ENCODE measurements at regions not wholly inside any gene's neighbourhood (a gene's known extent, or its start where the extent isn't known, plus 50 kb on each side); places are given as distances from the start of the nearest gene placed in this dataset.

DNA sequence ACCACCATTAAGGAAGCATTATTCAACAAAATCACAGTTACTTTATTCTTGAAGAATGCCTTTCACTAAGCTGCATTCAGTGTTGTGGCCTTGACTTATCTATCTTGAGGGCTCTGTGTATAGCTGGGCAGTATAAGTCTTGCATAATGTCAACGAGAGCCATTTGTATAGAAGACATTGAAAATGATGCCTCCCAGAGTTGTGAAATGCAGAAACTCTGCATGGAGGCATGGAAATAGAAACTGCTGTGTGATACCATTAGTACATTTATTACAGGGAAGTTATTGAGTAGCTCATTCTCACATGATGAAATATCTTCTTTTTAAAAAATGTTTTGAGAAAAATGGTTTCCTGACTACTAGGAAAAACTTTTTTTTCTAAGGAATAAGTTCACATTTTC lies 111.4 kb upstream of the SNX7 start:
- Histone ChIP-seq H3K4me3 (replicated peaks; ENCODE audit: insufficient read depth, low read length) (no peak overlapping the region), H3K27ac (replicated peaks) (no peak overlapping the region), H3K27me3 (ENCODE audit: insufficient read depth, poor library complexity, severe bottlenecking) (no peaks in the 10 kb centered on the region)
- TF ChIP-seq, protein P1, sequence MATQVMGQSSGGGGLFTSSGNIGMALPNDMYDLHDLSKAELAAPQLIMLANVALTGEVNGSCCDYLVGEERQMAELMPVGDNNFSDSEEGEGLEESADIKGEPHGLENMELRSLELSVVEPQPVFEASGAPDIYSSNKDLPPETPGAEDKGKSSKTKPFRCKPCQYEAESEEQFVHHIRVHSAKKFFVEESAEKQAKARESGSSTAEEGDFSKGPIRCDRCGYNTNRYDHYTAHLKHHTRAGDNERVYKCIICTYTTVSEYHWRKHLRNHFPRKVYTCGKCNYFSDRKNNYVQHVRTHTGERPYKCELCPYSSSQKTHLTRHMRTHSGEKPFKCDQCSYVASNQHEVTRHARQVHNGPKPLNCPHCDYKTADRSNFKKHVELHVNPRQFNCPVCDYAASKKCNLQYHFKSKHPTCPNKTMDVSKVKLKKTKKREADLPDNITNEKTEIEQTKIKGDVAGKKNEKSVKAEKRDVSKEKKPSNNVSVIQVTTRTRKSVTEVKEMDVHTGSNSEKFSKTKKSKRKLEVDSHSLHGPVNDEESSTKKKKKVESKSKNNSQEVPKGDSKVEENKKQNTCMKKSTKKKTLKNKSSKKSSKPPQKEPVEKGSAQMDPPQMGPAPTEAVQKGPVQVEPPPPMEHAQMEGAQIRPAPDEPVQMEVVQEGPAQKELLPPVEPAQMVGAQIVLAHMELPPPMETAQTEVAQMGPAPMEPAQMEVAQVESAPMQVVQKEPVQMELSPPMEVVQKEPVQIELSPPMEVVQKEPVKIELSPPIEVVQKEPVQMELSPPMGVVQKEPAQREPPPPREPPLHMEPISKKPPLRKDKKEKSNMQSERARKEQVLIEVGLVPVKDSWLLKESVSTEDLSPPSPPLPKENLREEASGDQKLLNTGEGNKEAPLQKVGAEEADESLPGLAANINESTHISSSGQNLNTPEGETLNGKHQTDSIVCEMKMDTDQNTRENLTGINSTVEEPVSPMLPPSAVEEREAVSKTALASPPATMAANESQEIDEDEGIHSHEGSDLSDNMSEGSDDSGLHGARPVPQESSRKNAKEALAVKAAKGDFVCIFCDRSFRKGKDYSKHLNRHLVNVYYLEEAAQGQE (IDR thresholded peaks at IDR 0.05; ENCODE audit: insufficient replicate concordance, low read depth): no peak
- TF ChIP-seq POLR2AphosphoS5 (IDR thresholded peaks at IDR 0.05; ENCODE audit: low read depth) (no peak), SPI1 (IDR thresholded peaks at IDR 0.05; ENCODE audit: borderline replicate concordance, low read depth) (no peak), GABPA (IDR thresholded peaks at IDR 0.05; ENCODE audit: low read depth) (no peak)
- TF ChIP-seq, protein P2, sequence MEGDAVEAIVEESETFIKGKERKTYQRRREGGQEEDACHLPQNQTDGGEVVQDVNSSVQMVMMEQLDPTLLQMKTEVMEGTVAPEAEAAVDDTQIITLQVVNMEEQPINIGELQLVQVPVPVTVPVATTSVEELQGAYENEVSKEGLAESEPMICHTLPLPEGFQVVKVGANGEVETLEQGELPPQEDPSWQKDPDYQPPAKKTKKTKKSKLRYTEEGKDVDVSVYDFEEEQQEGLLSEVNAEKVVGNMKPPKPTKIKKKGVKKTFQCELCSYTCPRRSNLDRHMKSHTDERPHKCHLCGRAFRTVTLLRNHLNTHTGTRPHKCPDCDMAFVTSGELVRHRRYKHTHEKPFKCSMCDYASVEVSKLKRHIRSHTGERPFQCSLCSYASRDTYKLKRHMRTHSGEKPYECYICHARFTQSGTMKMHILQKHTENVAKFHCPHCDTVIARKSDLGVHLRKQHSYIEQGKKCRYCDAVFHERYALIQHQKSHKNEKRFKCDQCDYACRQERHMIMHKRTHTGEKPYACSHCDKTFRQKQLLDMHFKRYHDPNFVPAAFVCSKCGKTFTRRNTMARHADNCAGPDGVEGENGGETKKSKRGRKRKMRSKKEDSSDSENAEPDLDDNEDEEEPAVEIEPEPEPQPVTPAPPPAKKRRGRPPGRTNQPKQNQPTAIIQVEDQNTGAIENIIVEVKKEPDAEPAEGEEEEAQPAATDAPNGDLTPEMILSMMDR (IDR thresholded peaks at IDR 0.05; ENCODE audit: insufficient read depth, low read length): no peak
- no peak for DNase-seq (ENCODE audit: low read depth in 1 of 2, low spot score in 1 of 2)

DNA sequence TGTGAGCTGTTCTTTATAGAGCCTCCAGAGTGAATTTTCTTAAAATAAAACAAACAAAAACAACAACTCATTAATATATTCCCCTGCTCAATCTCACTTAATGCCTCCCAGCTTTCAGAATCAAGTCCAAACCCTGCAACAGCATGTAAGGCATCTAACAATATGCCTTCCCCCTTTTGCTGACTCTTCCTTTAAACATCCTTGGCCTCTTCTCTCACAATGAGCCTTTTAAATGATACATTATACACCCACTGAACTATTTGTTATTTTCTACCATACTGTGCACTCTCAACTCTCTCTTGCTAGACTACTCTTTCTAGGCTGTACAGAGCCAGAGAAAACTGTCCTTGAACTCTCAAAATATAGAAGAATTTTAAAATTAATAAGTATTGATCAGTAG lies 115.2 kb upstream of the SNX7 start:
- H3K4me3 ChIP-seq (replicated peaks; ENCODE audit: insufficient read depth, low read length): no peak overlapping the region
- H3K27ac ChIP-seq (replicated peaks): no peak overlapping the region
- TF ChIP-seq GABPA (IDR thresholded peaks at IDR 0.05; ENCODE audit: low read depth): no peak
- TF ChIP-seq, protein P2 (IDR thresholded peaks at IDR 0.05; ENCODE audit: insufficient read depth, low read length): no peak
- TF ChIP-seq, protein P1 (IDR thresholded peaks at IDR 0.05; ENCODE audit: insufficient replicate concordance, low read depth): no peak
- no peak for TF ChIP-seq SPI1 (IDR thresholded peaks at IDR 0.05; ENCODE audit: borderline replicate concordance, low read depth)
- TF ChIP-seq POLR2AphosphoS5 (IDR thresholded peaks at IDR 0.05; ENCODE audit: low read depth): no peak
- DNase-seq (ENCODE audit: low read depth in 1 of 2, low spot score in 1 of 2): no peak
- no peaks in the 10 kb centered on the region for H3K27me3 ChIP-seq (ENCODE audit: insufficient read depth, poor library complexity, severe bottlenecking)

DNA sequence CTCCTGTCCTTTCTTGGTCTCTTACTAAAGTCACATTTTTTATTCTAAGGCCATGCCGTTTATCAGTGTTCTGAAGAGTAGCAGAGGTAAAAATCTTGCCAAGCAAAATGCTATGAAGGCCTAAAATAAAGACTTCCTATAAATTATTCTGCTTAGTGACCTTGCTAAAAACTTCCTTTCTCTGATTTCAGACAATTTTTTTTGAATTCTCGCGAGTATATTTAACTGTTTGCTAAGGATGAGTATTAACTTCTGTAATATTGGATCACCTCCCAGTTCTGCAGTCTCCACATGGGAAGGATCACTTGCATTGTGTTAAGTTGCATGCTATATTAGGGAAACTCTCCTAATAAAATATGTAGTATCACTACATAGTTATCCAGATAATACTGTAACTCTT lies 123.4 kb upstream of the SNX7 start:
- Histone ChIP-seq H3K27ac (replicated peaks) (no peak overlapping the region), H3K4me3 (replicated peaks; ENCODE audit: insufficient read depth, low read length) (no peak overlapping the region), H3K27me3 (ENCODE audit: insufficient read depth, poor library complexity, severe bottlenecking) (no peaks in the 10 kb centered on the region)
- DNase-seq (ENCODE audit: low read depth in 1 of 2, low spot score in 1 of 2): no peak
- TF ChIP-seq SPI1 (IDR thresholded peaks at IDR 0.05; ENCODE audit: borderline replicate concordance, low read depth) (no peak), POLR2AphosphoS5 (IDR thresholded peaks at IDR 0.05; ENCODE audit: low read depth) (no peak), GABPA (IDR thresholded peaks at IDR 0.05; ENCODE audit: low read depth) (no peak)
- TF ChIP-seq, protein P1 (IDR thresholded peaks at IDR 0.05; ENCODE audit: insufficient replicate concordance, low read depth): no peak
- TF ChIP-seq, protein P2 (IDR thresholded peaks at IDR 0.05; ENCODE audit: insufficient read depth, low read length): no peak
